ENCODE measurements at regions not wholly inside any gene's neighbourhood (a gene's known extent, or its start where the extent isn't known, plus 50 kb on each side); places are given as distances from the start of the nearest gene placed in this dataset.

DNA sequence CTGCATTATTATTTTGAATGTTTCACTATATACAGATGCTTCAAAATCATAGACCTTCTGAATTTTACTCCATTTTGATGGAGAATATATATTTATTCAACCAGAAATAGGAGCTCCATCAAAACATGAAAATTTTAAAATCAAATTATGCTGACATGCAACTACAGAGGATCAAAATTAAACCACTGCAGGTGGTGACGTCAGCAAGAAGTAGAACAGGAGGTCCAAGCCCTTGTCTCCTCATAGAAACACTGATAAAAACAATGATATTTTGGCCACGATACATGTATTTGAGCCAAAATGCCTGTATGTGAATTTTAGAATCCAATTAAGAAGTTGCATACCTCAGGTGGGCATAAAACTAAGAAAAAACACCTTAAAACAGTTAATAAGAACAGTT lies 236.6 kb upstream of the FBXL7 start:
- TF ChIP-seq CTCF (conservative IDR thresholded peaks at IDR 0.05 in 1 of 2, IDR thresholded peaks at IDR 0.05 in 1 of 2; ENCODE audit: low read depth in 1 of 2, low read length in 2 of 2) = no peak
- TF ChIP-seq EZH2 (IDR thresholded peaks at IDR 0.05; ENCODE audit: low read length, missing control alignments) = no peak
